IMR-90 (cell line): ENCODE measurements at regions not wholly inside any gene's neighbourhood (a gene's known extent, or its start where the extent isn't known, plus 50 kb on each side); places are given as distances from the start of the nearest gene placed in this dataset.

Source experiments
- ATAC-seq: fragments of 200-7000 bp; cut with Tn5 transposase; 2 replicates; pipeline ENCODE4 v1.9.1; 2020; ENCODE audit warnings: low read depth, mild to moderate bottlenecking, moderate library complexity
- BruUV-seq: library from RNA; stranded (reverse); fragments of 400-500 nt; replicated peaks from 2 replicates; lab custom pipeline; 2021; lab: Mats Ljungman, UMichigan
- CTCF ChIA-PET: fragments of 300-600 bp; formaldehyde crosslinking; extraction: SDS; loops from one replicate; lab custom pipeline; 2021; ENCODE audit warnings: antibody characterized with exemption; lab: Yijun Ruan, JAX
- POLR2A ChIA-PET: fragments of 300-600 bp; sonication (Branson Sonifier 250); formaldehyde crosslinking; loops from one replicate; lab custom pipeline; 2022; ENCODE audit warnings: antibody characterized with exemption; ENCODE audit not compliant: unreplicated experiment; lab: Charles Lee
- DNase-seq: peaks from one replicate; pipeline ENCODE4 v3.0.0; 2013
- H2AFZ ChIP-seq: replicated peaks from 2 replicates; pipeline ENCODE3; 2013; ENCODE audit warnings: low read length, mild to moderate bottlenecking; ENCODE audit not compliant: poor library complexity
- H2AK5ac ChIP-seq: 2 replicates; pipeline ENCODE4 v1.6.1; 2013; ENCODE audit warnings: low read depth, low read length, inconsistent platforms
- H2AK9ac ChIP-seq: replicated peaks from 2 replicates; pipeline ENCODE3; 2013; ENCODE audit warnings: mild to moderate bottlenecking, low read depth, low read length, moderate library complexity; ENCODE audit not compliant: poor library complexity
- H2BK120ac ChIP-seq: 2 replicates; pipeline ENCODE4 v1.6.1; 2013; ENCODE audit warnings: low read depth, low read length, inconsistent platforms
- H2BK15ac ChIP-seq: 3 replicates; pipeline ENCODE4 v1.6.1; 2013; ENCODE audit warnings: low read depth, low read length, inconsistent platforms
- H2BK20ac ChIP-seq: 2 replicates; pipeline ENCODE4 v1.6.1; 2013; ENCODE audit warnings: low read depth, mild to moderate bottlenecking, inconsistent platforms, low read length, moderate library complexity
- H2BK5ac ChIP-seq: 2 replicates; pipeline ENCODE4 v1.6.1; 2013; ENCODE audit warnings: mild to moderate bottlenecking, low read depth, low read length, inconsistent platforms; ENCODE audit not compliant: poor library complexity, severe bottlenecking
- H3K14ac ChIP-seq: replicated peaks from 2 replicates; pipeline ENCODE4 v1.6.1; 2013; ENCODE audit warnings: low read depth, low read length, inconsistent platforms
- H3K18ac ChIP-seq: 2 replicates; pipeline ENCODE4 v1.6.1; 2013; ENCODE audit warnings: low read depth, low read length, control low read depth
- H3K23ac ChIP-seq: 2 replicates; pipeline ENCODE4 v1.6.1; 2013; ENCODE audit warnings: low read depth, low read length, inconsistent platforms
- H3K27ac ChIP-seq: 2 replicates; pipeline ENCODE4 v1.5.1; 2013; ENCODE audit warnings: mild to moderate bottlenecking, control low read depth, low read length; ENCODE audit not compliant: insufficient read depth
- H3K27me3 ChIP-seq: 2 replicates; pipeline ENCODE4 v1.6.1; 2013; ENCODE audit warnings: low read length; ENCODE audit not compliant: control insufficient read depth, insufficient read depth
- H3K36me3 ChIP-seq: 2 replicates; pipeline ENCODE4 v1.6.1; 2013; ENCODE audit warnings: low read length, mixed read lengths; ENCODE audit not compliant: control insufficient read depth, insufficient read depth
- H3K4ac ChIP-seq: 2 replicates; pipeline ENCODE4 v1.6.1; 2013; ENCODE audit warnings: low read depth, low read length, inconsistent platforms
- H3K4me1 ChIP-seq: 2 replicates; pipeline ENCODE4 v1.6.1; 2013; ENCODE audit warnings: low read length, mixed read lengths; ENCODE audit not compliant: control insufficient read depth, insufficient read depth
- H3K4me2 ChIP-seq: 2 replicates; pipeline ENCODE4 v1.6.1; 2013; ENCODE audit warnings: low read depth, mild to moderate bottlenecking, control low read depth, low read length, moderate library complexity
- H3K4me3 ChIP-seq: 2 replicates; pipeline ENCODE4 v1.5.1; 2013; ENCODE audit warnings: low read depth, mild to moderate bottlenecking, control low read depth, low read length, moderate library complexity; ENCODE audit not compliant: insufficient read depth
- H3K56ac ChIP-seq: 2 replicates; pipeline ENCODE4 v1.6.1; 2013; ENCODE audit warnings: low read length, inconsistent platforms; ENCODE audit not compliant: insufficient read depth; ENCODE audit errors: extremely low read depth
- H3K79me1 ChIP-seq, 2 experiments: 2 replicates each; pipeline ENCODE4 v1.6.1; 2013; ENCODE audit warnings: low read length in 2 of 2, inconsistent platforms in 1 of 2, low read depth in 1 of 2
- H3K9ac ChIP-seq: 2 replicates; pipeline ENCODE4 v1.6.1; 2013; ENCODE audit warnings: low read depth, low read length, control low read depth
- H3K9me1 ChIP-seq: 2 replicates; pipeline ENCODE4 v1.6.1; 2013; ENCODE audit warnings: low read length, inconsistent platforms; ENCODE audit not compliant: insufficient read depth
- H3K9me3 ChIP-seq: 2 replicates; pipeline ENCODE4 v1.6.1; 2013; ENCODE audit warnings: low read length; ENCODE audit not compliant: control insufficient read depth, insufficient read depth
- H4K20me1 ChIP-seq: 2 replicates; pipeline ENCODE4 v1.6.1; 2013; ENCODE audit warnings: low read length, inconsistent platforms; ENCODE audit not compliant: insufficient read depth
- H4K5ac ChIP-seq: 2 replicates; pipeline ENCODE4 v1.6.1; 2013; ENCODE audit warnings: mild to moderate bottlenecking, low read depth, low read length, control low read depth
- H4K8ac ChIP-seq, 2 experiments: 2 replicates each; pipeline ENCODE4 v1.6.1; 2013; ENCODE audit warnings: low read depth in 2 of 2, low read length in 2 of 2, control low read depth in 1 of 2, inconsistent platforms in 1 of 2
- H4K91ac ChIP-seq: 2 replicates; pipeline ENCODE4 v1.6.1; 2013; ENCODE audit warnings: low read depth, low read length, inconsistent platforms; ENCODE audit not compliant: insufficient read depth
- BHLHE40 ChIP-seq: fragments of 150-350 bp; IDR thresholded peaks from 2 replicates; pipeline ENCODE4 v1.6.1; 2016; ENCODE audit warnings: mild to moderate bottlenecking, low read depth, low read length
- CEBPB ChIP-seq: IDR thresholded peaks from 2 replicates; pipeline ENCODE4 v1.6.1; 2012; ENCODE audit warnings: low read depth, low read length, improper control_type of control experiment
- CHD1 ChIP-seq: IDR thresholded peaks from 2 replicates; pipeline ENCODE4 v1.6.1; 2012; ENCODE audit warnings: low read depth, low read length, improper control_type of control experiment
- ELK1 ChIP-seq: fragments of 150-350 bp; IDR thresholded peaks from 2 replicates; pipeline ENCODE4 v1.6.1; 2016; ENCODE audit warnings: low read depth, mild to moderate bottlenecking, low read length, moderate library complexity, borderline replicate concordance
- FOS ChIP-seq: fragments of 150-350 bp; IDR thresholded peaks from 2 replicates; pipeline ENCODE4 v1.6.1; 2016; ENCODE audit warnings: low read depth, low read length
- MAFK ChIP-seq: IDR thresholded peaks from 2 replicates; pipeline ENCODE4 v1.6.1; 2012; ENCODE audit warnings: low read depth, low read length, improper control_type of control experiment
- MAZ ChIP-seq: IDR thresholded peaks from 2 replicates; pipeline ENCODE4 v1.6.1; 2012; ENCODE audit warnings: low read depth, mild to moderate bottlenecking, low read length, improper control_type of control experiment, moderate library complexity, borderline replicate concordance
- MXI1 ChIP-seq: IDR thresholded peaks from 2 replicates; pipeline ENCODE4 v1.6.1; 2012; ENCODE audit warnings: low read depth, mild to moderate bottlenecking, low read length, moderate library complexity, borderline replicate concordance
- NFE2L2 ChIP-seq: fragments of 150-350 bp; IDR thresholded peaks from 2 replicates; pipeline ENCODE4 v1.6.1; 2016; ENCODE audit warnings: low read depth, mild to moderate bottlenecking, low read length
- POLR2A ChIP-seq: IDR thresholded peaks from 2 replicates; pipeline ENCODE4 v1.6.1; 2012; ENCODE audit warnings: mild to moderate bottlenecking, low read depth, low read length
- RAD21 ChIP-seq: IDR thresholded peaks from 2 replicates; pipeline ENCODE4 v1.6.1; 2012; ENCODE audit warnings: low read length, improper control_type of control experiment
- RCOR1 ChIP-seq: IDR thresholded peaks from 2 replicates; pipeline ENCODE4 v1.6.1; 2012; ENCODE audit warnings: mild to moderate bottlenecking, low read length, improper control_type of control experiment; ENCODE audit not compliant: insufficient replicate concordance
- RFX5 ChIP-seq: IDR thresholded peaks from 2 replicates; pipeline ENCODE4 v1.8.0; 2012; ENCODE audit warnings: low read depth, mild to moderate bottlenecking, low read length, moderate library complexity
- SMC3 ChIP-seq: fragments of 150-350 bp; IDR thresholded peaks from 2 replicates; pipeline ENCODE4 v1.6.1; 2016; ENCODE audit warnings: low read depth, mild to moderate bottlenecking, antibody characterized with exemption, low read length, moderate library complexity
- WGBS, 2 experiments: methylation state at CpG; one replicate each; pipeline versions ENCODE4 v1.1.5 to v1.1.7; 2013; ENCODE audit warnings: missing lambda C conversion rate in 2 of 2; ENCODE audit not compliant: insufficient read length in 1 of 2; ENCODE audit errors: extremely low coverage in 2 of 2; 5-methylcytosine and 5-hydroxymethylcytosine counted together
- dilution Hi-C: fragments of 300-500 bp; cut with HindIII; formaldehyde crosslinking; loops from one replicate; pipeline ENCODE4 v1.14.3; 2018; ENCODE audit warnings: low sequenced_read_pairs; ENCODE audit not compliant: unreplicated experiment
- in situ Hi-C: fragments of 300-500 bp; cut with MboI; formaldehyde crosslinking; loops from 3 replicates; pipeline ENCODE4 v1.14.3; 2019; ENCODE audit warnings: low sequenced_read_pairs, inconsistent platforms, mixed read lengths
- intact Hi-C: fragments of 100-400 bp; cut with micrococcal nuclease; formaldehyde crosslinking; loops from 2 replicates; pipeline ENCODE4 v1.10.0; 2022
- TF ChIP-seq, protein P1 (sequence below): fragments of 150-350 bp; IDR thresholded peaks from 2 replicates; pipeline ENCODE4 v1.6.1; 2017; ENCODE audit warnings: mild to moderate bottlenecking, antibody characterized with exemption, low read length, low read depth
- TF ChIP-seq, protein P2 (sequence below): conservative IDR thresholded peaks from 2 replicates; pipeline ENCODE4 v1.5.1; 2012; ENCODE audit warnings: mild to moderate bottlenecking, low read depth, low read length, improper control_type of control experiment

DNA sequence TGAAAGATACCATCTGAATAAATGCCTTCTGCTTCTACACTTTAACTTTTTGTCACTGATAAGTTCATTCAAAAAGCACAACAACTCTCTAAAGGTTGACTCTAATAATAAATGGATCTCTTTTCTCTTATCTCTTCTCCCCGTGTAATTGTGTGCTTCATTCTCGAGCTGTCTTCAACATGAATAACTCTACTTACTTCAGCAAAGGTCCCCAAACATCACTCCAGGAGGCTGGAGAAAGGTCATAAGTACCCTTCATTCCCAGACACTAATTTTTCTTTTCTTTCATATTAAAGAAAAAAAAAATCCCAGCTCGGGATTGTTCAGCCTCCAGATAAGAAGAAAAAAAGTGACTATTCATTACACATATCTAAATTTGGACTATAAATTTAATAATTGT, 222.2 kb downstream of the FOXO1 start:
- ATAC-seq (no peak), DNase-seq (no peak)
- H3K23ac ChIP-seq, result no peak overlapping the region
- no peak for TF ChIP-seq CEBPB
- no peak for TF ChIP-seq POLR2A
- TF ChIP-seq RCOR1, result no peak
- TF ChIP-seq, protein P1, sequence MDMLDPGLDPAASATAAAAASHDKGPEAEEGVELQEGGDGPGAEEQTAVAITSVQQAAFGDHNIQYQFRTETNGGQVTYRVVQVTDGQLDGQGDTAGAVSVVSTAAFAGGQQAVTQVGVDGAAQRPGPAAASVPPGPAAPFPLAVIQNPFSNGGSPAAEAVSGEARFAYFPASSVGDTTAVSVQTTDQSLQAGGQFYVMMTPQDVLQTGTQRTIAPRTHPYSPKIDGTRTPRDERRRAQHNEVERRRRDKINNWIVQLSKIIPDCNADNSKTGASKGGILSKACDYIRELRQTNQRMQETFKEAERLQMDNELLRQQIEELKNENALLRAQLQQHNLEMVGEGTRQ, result no peak
- TF ChIP-seq RAD21, result no peak
- TF ChIP-seq, protein P2, sequence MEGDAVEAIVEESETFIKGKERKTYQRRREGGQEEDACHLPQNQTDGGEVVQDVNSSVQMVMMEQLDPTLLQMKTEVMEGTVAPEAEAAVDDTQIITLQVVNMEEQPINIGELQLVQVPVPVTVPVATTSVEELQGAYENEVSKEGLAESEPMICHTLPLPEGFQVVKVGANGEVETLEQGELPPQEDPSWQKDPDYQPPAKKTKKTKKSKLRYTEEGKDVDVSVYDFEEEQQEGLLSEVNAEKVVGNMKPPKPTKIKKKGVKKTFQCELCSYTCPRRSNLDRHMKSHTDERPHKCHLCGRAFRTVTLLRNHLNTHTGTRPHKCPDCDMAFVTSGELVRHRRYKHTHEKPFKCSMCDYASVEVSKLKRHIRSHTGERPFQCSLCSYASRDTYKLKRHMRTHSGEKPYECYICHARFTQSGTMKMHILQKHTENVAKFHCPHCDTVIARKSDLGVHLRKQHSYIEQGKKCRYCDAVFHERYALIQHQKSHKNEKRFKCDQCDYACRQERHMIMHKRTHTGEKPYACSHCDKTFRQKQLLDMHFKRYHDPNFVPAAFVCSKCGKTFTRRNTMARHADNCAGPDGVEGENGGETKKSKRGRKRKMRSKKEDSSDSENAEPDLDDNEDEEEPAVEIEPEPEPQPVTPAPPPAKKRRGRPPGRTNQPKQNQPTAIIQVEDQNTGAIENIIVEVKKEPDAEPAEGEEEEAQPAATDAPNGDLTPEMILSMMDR, result no peak
- no peak for TF ChIP-seq MXI1
- TF ChIP-seq MAFK, result no peak
- TF ChIP-seq BHLHE40, result no peak
- no peak for TF ChIP-seq SMC3
- TF ChIP-seq RFX5, result no peak
- no peak for TF ChIP-seq NFE2L2
- no peak for TF ChIP-seq MAZ
- TF ChIP-seq CHD1, result no peak
- TF ChIP-seq ELK1, result no peak
- TF ChIP-seq FOS, result no peak
- H3K27ac ChIP-seq, result no peak overlapping the region
- no peak overlapping the region for H3K4me2 ChIP-seq
- H2AFZ ChIP-seq, result no peak overlapping the region
- H2BK20ac ChIP-seq, result no peak overlapping the region
- H4K5ac ChIP-seq, result no peak overlapping the region
- peaks cover 4% of the 10 kb centered on the region for H3K27me3 ChIP-seq
- H3K9me1 ChIP-seq, result no peaks in the 10 kb centered on the region
- no peak overlapping the region for H2BK5ac ChIP-seq
- no peaks in the 10 kb centered on the region for H4K20me1 ChIP-seq
- POLR2A ChIA-PET, result no interaction called here
- H3K56ac ChIP-seq, result no peak overlapping the region
- WGBS, 2 experiments, result no CpG with 5 or more reads among the region's 3 CpGs
- intact Hi-C loops (no loop called here), in situ Hi-C loops (no loop called here), dilution Hi-C loops (no loop called here)
- no peaks in the 10 kb centered on the region for H3K4me1 ChIP-seq
- no peak overlapping the region for H3K4ac ChIP-seq
- no peak overlapping the region for H2BK120ac ChIP-seq
- H3K14ac ChIP-seq, result no peak overlapping the region
- CTCF ChIA-PET, result no interaction called here
- H2AK5ac ChIP-seq, result no peak overlapping the region
- H4K91ac ChIP-seq, result no peak overlapping the region
- H2AK9ac ChIP-seq, result no peak overlapping the region
- H3K18ac ChIP-seq, result no peak overlapping the region
- no peak overlapping the region for H3K4me3 ChIP-seq
- no peaks in the 10 kb centered on the region for H3K9me3 ChIP-seq
- H2BK15ac ChIP-seq, result no peak overlapping the region
- no TSS peak for BruUV-seq
- H3K36me3 ChIP-seq, result no peaks in the 10 kb centered on the region
- H4K8ac ChIP-seq, result no peak overlapping the region
- no peaks in the 10 kb centered on the region for H3K79me1 ChIP-seq
- H3K9ac ChIP-seq, result no peak overlapping the region
